ENCODE measurements at regions not wholly inside any gene's neighbourhood (a gene's known extent, or its start where the extent isn't known, plus 50 kb on each side); places are given as distances from the start of the nearest gene placed in this dataset.

GRCh38 chr4:1491328-1492141 is 85.3 kb upstream of the NKX1-1 start:
- TF ChIP-seq CTCF (IDR thresholded peaks at IDR 0.05; ENCODE audit: insufficient read depth, low read length, poor library complexity, severe bottlenecking): no peak
- no peak for TF ChIP-seq EZH2phosphoT487 (conservative IDR thresholded peaks at IDR 0.05; ENCODE audit: low read length)
